Mesendoderm (in vitro differentiated cells): ENCODE measurements at regions not wholly inside any gene's neighbourhood (a gene's known extent, or its start where the extent isn't known, plus 50 kb on each side); places are given as distances from the start of the nearest gene placed in this dataset. TPM values are rescaled to one million over a fixed set of nuclear protein-coding genes. Genes with fewer than 3 reads are reported as not detected.

Experiments
- small RNA-seq: library from polyadenylated mRNA; stranded (forward); fragments of <200 nt; extraction: miRNeasy Mini kit (QIAGEN cat#:217004); gene quantifications from one replicate; pipeline ENCODE3, GENCODE V24; 2013; ENCODE audit not compliant: insufficient read depth

Small RNAs in the stretch of these regions (small RNA-seq; reads per million reads assigned to genes)
- not detected for gene AC137527.1
